Neural cell (in vitro differentiated cells): ENCODE measurements at regions not wholly inside any gene's neighbourhood (a gene's known extent, or its start where the extent isn't known, plus 50 kb on each side); places are given as distances from the start of the nearest gene placed in this dataset.
A peak's percentile ranks its signal among the peaks of the same experiment; 100 is the strongest.

Experiments used
- H2AFZ ChIP-seq: fragments of 200-600, 300-800 bp; sonication (generic), shearing (Covaris generic); 2 replicates; pipeline ENCODE4 v1.6.0; 2014; ENCODE audit warnings: low read depth, mild to moderate bottlenecking, antibody characterized with exemption, low read length, moderate library complexity
- H3F3A ChIP-seq: fragments of 200-600 bp; shearing (Covaris generic); 2 replicates; pipeline ENCODE4 v1.6.1; 2016; ENCODE audit warnings: mild to moderate bottlenecking, moderate library complexity, mixed read lengths, antibody characterized with exemption, low read length; ENCODE audit not compliant: insufficient read depth, poor library complexity, severe bottlenecking
- H3K27ac ChIP-seq: fragments of 200-600, 300-800 bp; sonication (generic), shearing (Covaris generic); 2 replicates; pipeline ENCODE4 v1.5.1; 2014; ENCODE audit warnings: mild to moderate bottlenecking, low read length, moderate library complexity
- H3K27me3 ChIP-seq: fragments of 300-800, 200-600 bp; sonication (generic), shearing (Covaris generic); 2 replicates; pipeline ENCODE4 v1.6.0; 2014; ENCODE audit warnings: mild to moderate bottlenecking, low read depth, low read length, moderate library complexity; ENCODE audit not compliant: insufficient read depth
- H3K36me3 ChIP-seq: fragments of 300-800, 200-600 bp; sonication (generic), shearing (Covaris generic); 2 replicates; pipeline ENCODE4 v1.5.1; 2014; ENCODE audit warnings: mild to moderate bottlenecking, antibody characterized with exemption, low read length, moderate library complexity; ENCODE audit not compliant: insufficient read depth
- H3K4me2 ChIP-seq: fragments of 300-800, 200-600 bp; sonication (generic), shearing (Covaris generic); 2 replicates; pipeline ENCODE4 v1.6.0; 2014; ENCODE audit warnings: mild to moderate bottlenecking, low read length
- H3K4me3 ChIP-seq: fragments of 300-800, 200-600 bp; sonication (generic), shearing (Covaris generic); 2 replicates; pipeline ENCODE4 v1.5.1; 2014; ENCODE audit warnings: mild to moderate bottlenecking, low read length, moderate library complexity
- H3K79me2 ChIP-seq: fragments of 200-600 bp; shearing (Covaris generic); replicated peaks from 2 replicates; pipeline ENCODE4 v1.6.0; 2014; ENCODE audit warnings: mild to moderate bottlenecking, low read length, moderate library complexity; ENCODE audit not compliant: insufficient read depth
- H3K9ac ChIP-seq: fragments of 300-800, 200-600 bp; sonication (generic), shearing (Covaris generic); 2 replicates; pipeline ENCODE4 v1.6.1; 2016; ENCODE audit warnings: mild to moderate bottlenecking, low read length, mixed read lengths
- H3K9me2 ChIP-seq: fragments of 200-600 bp; shearing (Covaris generic); 2 replicates; pipeline ENCODE4 v1.6.1; 2016; ENCODE audit warnings: mild to moderate bottlenecking, low read length, mixed read lengths; ENCODE audit not compliant: insufficient read depth
- H3K9me3 ChIP-seq: fragments of 200-600, 300-800 bp; sonication (generic), shearing (Covaris generic); 2 replicates; pipeline ENCODE4 v1.6.1; 2016; ENCODE audit warnings: mild to moderate bottlenecking, mixed run types, low read length, moderate library complexity, mixed read lengths
- H4K20me1 ChIP-seq: fragments of 200-600 bp; shearing (Covaris generic); 2 replicates; pipeline ENCODE4 v1.6.1; 2016; ENCODE audit warnings: mild to moderate bottlenecking, mixed run types; ENCODE audit not compliant: insufficient read depth
- CTCF ChIP-seq: fragments of 450-650 bp; IDR thresholded peaks from 2 replicates; pipeline ENCODE4 v1.5.1; 2014; ENCODE audit warnings: antibody characterized with exemption, mild to moderate bottlenecking, moderate library complexity; ENCODE audit not compliant: poor library complexity, severe bottlenecking
- EP300 ChIP-seq: fragments of 450-650 bp; conservative IDR thresholded peaks from 2 replicates; pipeline ENCODE4 v1.6.1; 2014; ENCODE audit warnings: antibody characterized with exemption, mild to moderate bottlenecking, moderate library complexity; ENCODE audit not compliant: poor library complexity, severe bottlenecking
- EZH2 ChIP-seq: fragments of 200-600, 300-800 bp; shearing (Covaris generic), sonication (generic); IDR thresholded peaks from 2 replicates; pipeline ENCODE4 v1.6.1; 2014; ENCODE audit warnings: antibody characterized with exemption, low read length, borderline replicate concordance, mild to moderate bottlenecking; ENCODE audit not compliant: insufficient read depth, poor library complexity, severe bottlenecking
- MXI1 ChIP-seq: fragments of 450-650 bp; conservative IDR thresholded peaks from 2 replicates; pipeline ENCODE4 v1.6.1; 2014; ENCODE audit warnings: antibody characterized with exemption, mild to moderate bottlenecking; ENCODE audit not compliant: poor library complexity, severe bottlenecking
- POLR2AphosphoS5 ChIP-seq: IDR thresholded peaks from 2 replicates; pipeline ENCODE4 v1.6.1; 2012
- RAD21 ChIP-seq: fragments of 450-650 bp; conservative IDR thresholded peaks from 2 replicates; pipeline ENCODE4 v1.6.1; 2014; ENCODE audit warnings: antibody characterized with exemption, mild to moderate bottlenecking, moderate library complexity
- REST ChIP-seq: IDR thresholded peaks from 2 replicates; pipeline ENCODE4 v1.6.1; 2012; ENCODE audit warnings: borderline replicate concordance
- SMC3 ChIP-seq: fragments of 450-650 bp; conservative IDR thresholded peaks from 2 replicates; pipeline ENCODE4 v1.6.1; 2014; ENCODE audit warnings: antibody characterized with exemption, mild to moderate bottlenecking, moderate library complexity; ENCODE audit not compliant: poor library complexity
- TAF1 ChIP-seq: IDR thresholded peaks from 2 replicates; pipeline ENCODE4 v1.6.1; 2012; ENCODE audit warnings: low read depth

GRCh38 chr3:36318621-36319200 lies 61.6 kb upstream of the STAC start:
- H3K36me3 ChIP-seq: no peaks in the 10 kb centered on the region
- no peaks in the 10 kb centered on the region for H3F3A ChIP-seq
- peak overlapping the region; percentile 78 for H3K27ac ChIP-seq
- no peaks in the 10 kb centered on the region for H3K9me3 ChIP-seq
- TF ChIP-seq POLR2AphosphoS5: no peak
- H3K4me3 ChIP-seq: no peak overlapping the region
- no peaks in the 10 kb centered on the region for H4K20me1 ChIP-seq
- no peaks in the 10 kb centered on the region for H3K27me3 ChIP-seq
- H3K9ac ChIP-seq: peak overlapping the region; percentile 44
- H2AFZ ChIP-seq: no peak overlapping the region
- no peak overlapping the region for H3K4me2 ChIP-seq
- no peaks in the 10 kb centered on the region for H3K79me2 ChIP-seq
- H3K9me2 ChIP-seq: no peaks in the 10 kb centered on the region

- no peaks in the 10 kb centered on the region for H3K27me3 ChIP-seq
- peak overlapping the region; percentile 42 for H3K4me3 ChIP-seq
- H3K9ac ChIP-seq: peak overlapping the region; percentile 44
- no peak for TF ChIP-seq EZH2
- TF ChIP-seq REST: peak; percentile 98
- TF ChIP-seq TAF1: no peak
- peak; percentile 77 for TF ChIP-seq EP300
- no peak for TF ChIP-seq CTCF
- peak; percentile 35 for TF ChIP-seq RAD21
- TF ChIP-seq POLR2AphosphoS5: peak; percentile 36
- TF ChIP-seq SMC3: peak; percentile 9
- TF ChIP-seq MXI1: no peak
- H2AFZ ChIP-seq: no peak overlapping the region
- H3K4me2 ChIP-seq: peak overlapping the region; percentile 49
- no peaks in the 10 kb centered on the region for H3K9me2 ChIP-seq
- H4K20me1 ChIP-seq: no peaks in the 10 kb centered on the region
- H3K36me3 ChIP-seq: no peaks in the 10 kb centered on the region
- H3F3A ChIP-seq: no peaks in the 10 kb centered on the region
- H3K79me2 ChIP-seq: no peaks in the 10 kb centered on the region
- H3K27ac ChIP-seq: peak overlapping the region; percentile 78
- no peaks in the 10 kb centered on the region for H3K9me3 ChIP-seq
Measured at GRCh38 chr3:36319680-36320079, 60.6 kb upstream of the STAC start.
